ENCODE measurements at regions not wholly inside any gene's neighbourhood (a gene's known extent, or its start where the extent isn't known, plus 50 kb on each side); places are given as distances from the start of the nearest gene placed in this dataset.
"Not testable (repeated sequence)": the region's sequence is repeated elsewhere in the genome, so short reads cannot be mapped to it uniquely, and the experiment has no call there.

DNA sequence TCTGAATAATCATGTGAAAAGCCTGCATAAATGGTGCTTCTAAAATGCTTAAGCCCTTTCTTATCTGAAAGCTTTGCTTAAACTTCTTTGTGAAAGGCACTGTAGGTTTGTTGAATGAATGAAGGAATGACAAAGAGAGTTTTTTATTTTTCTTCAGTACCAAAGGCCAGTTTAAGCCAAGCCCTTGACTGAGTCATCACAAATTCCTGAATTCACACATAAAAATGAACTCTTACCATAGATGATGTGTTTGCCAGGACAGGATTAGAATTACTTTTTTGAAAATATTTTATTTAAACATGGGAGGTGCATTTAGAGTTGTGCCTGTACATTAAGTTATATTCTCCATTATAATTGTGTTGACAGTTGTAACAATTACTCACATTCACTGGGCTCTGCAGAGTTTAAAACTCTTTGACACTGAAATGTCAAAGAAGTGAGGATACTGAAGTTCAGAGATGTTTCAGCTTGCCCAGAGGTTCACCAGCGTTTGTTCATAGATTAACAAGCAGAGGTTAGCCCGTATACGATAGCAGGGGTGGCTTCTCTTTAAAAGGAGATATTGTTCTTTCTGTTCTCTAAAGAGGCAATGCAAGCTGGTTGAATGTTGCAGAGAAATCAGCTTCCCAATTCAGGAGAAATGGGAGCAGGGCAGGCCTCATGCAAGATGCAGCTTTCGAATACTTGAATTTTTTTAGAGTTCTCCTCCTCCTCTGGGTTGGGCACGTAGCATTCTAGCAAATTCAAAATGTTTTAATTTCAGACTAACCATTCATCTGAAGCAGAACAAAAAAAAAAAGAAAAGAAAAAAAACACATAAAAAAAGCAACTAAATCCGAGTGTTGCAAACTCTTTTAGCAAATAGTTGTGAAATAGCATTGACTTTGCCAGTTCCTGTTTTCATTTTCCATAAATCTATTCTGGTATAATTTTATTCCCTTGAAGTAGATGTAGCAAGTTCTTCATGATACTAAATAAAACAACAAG, 358.7 kb upstream of the KLF4 start:
- no peak for DNase-seq

GRCh38 chr9:107842530-107842929, 353.0 kb upstream of the KLF4 start:
- no peak for DNase-seq

- no peak for DNase-seq
Observed at GRCh38 chr9:107841076-107841475, 351.5 kb upstream of the KLF4 start.

GRCh38 chr9:107839371-107839770, 349.8 kb upstream of the KLF4 start:
- no peak for DNase-seq

DNA sequence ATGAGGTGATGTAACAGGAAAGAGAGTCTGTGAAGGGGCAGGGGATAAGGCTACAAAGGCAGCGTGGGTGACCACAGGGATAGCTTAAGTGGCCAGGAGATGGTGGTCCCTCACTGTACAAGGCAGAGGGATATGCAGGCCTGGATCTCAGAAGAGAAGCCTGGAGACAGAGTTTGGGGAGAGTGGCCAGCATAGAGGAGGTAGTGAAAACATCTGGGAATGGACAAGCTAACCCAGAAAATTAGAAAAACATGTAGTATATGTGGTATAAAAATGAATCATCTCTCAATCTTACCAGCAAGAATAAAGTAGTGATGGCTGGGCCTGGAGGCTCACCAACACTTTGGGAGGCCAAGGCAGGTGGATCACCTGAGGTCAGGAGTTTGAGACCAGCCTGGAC, 349.2 kb upstream of the KLF4 start:
- DNase-seq = no peak

- DNase-seq = no peak
Observed at GRCh38 chr9:107836300-107836699, 346.7 kb upstream of the KLF4 start.

GRCh38 chr9:107833295-107833694, 343.7 kb upstream of the KLF4 start:
- DNase-seq = no peak

DNA sequence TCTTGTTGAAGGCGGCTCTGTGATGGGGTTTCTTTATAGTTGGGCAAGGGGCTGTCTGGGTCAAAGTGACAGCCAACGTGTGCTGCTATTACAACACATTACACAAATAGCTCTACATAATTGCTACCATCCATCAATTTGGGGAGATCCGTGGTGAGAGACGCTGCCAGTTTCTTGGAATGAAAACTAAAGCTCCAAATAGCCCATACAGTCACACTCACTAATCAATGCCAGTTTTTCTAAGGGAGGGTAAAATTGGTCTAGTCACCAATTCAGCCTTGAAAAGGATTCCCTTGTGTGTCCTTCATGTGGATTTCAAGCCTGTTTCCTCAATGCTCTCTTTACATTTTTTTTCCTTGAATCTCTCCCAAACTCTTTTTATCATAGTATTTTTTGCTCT, 343.3 kb upstream of the KLF4 start:
- no peak for DNase-seq

DNA sequence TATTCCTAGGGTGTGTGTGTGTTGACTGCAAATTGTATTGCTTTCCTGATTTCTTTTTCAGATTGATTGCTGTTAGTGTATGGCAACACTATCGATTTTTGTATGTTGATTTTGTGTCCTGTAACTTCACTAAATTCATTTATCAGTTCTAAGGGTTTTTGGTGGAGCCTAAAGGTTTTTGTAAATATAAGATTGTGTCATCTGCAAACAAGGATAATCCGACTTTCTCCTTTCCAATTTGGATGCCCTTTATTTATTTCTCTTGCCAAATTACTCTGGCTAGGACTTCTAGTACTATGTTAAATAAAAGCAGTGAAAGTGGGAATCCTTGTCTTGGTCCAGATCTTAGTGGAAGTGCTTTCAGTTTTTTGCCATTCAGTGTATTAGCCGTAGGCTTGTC, 340.9 kb upstream of the KLF4 start:
- no peak for DNase-seq

- DNase-seq = no peak
Observed at GRCh38 chr9:107827884-107828283, 338.3 kb upstream of the KLF4 start.

DNA sequence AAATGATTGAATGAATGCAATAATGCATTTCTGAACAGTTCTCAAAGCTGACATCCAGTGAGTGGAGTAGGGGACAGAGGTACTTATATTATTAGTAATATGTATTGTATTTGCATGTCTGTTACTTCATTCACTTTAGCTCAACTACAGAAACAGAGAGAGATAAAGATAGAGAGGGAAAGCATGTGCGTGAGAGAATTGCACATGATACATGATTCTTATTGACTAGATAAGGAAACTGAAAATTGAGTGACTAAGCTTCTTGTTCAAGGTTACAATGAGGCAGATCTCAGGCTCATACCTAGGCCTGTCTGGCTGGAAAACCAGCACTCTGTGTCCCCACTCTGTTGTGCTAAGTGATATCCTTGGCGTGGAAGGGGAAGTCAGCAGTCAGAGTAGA, 337.7 kb upstream of the KLF4 start:
- no peak for DNase-seq

DNA sequence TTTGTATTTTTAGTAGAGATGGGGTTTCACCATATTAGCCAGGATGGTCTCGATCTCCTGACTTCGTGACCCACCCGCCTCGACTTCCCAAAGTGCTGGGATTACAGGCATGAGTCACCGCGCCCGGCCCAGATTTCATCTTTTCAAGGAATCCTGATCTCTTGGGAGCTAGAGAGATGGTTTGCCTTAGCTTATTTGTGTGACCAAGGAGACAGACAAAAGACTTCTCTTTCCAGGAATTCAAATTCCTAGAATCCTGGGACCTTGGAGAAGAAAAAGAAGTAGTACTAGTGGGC, 337.1 kb upstream of the KLF4 start:
- DNase-seq = not testable (repeated sequence)

DNA sequence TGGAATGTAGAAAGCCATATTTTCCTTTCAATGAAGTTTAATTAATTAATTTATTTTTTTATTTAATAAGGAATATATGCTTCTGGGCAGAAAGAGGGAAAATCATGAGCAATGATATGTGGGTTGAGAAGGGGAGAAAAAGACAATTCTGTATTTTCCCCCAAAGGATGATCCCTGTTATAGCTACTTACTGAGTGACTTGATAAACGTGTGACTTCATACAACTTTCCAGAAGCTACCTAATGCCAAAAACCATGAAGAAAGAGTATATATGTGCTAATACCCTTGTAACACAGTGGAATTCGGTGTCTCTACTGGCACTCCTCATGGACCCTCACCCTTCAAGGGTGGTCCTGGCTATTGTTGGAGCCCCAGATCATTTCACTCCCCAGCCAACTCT, 335.0 kb upstream of the KLF4 start:
- DNase-seq = no peak

GRCh38 chr9:107819772-107820565, 330.4 kb upstream of the KLF4 start:
- DNase-seq = no peak

- DNase-seq = not testable (repeated sequence)
Observed at GRCh38 chr9:107818503-107818829, 328.9 kb upstream of the KLF4 start.

DNA sequence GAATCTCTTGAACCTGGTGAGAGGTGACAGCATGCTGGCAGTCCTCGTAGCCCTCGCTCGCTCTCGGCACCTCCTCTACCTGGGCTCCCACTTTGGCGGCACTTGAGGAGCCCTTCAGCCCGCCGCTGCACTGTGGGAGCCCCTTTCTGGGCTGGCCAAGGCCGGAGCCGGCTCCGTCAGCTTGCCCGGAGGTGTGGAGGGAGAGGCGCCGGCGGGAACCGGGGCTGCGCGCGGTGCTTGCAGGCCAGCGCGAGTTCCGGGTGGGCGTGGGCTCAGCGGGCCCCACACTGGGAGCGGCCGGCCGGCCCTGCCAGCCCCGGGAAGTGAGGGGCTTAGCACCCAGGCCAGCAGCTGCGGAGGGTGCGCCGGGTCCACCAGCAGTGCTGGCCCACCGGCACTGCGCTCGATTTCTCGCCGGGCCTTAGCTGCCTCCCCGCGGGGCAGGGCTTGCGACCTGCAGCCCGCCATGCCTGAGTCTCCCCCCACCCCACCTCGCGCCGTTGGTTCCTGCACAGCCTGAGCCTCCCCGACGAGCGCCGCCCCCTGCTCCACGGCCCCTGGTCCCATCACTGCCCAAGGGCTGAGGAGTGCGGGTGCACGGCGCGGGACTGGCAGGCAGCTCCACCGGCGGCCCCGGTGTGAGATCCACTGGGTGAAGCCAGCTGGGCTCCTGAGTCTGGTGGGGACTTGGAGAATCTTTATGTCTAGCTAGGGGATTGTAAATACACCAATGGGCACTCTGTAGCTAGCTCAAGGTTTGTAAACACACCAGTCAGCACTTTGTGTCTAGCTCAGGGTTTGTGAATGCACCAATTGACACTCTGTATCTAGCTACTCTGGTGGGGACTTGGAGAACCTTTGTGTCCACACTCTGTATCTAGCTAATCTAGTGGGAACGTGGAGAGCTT, 328.3 kb upstream of the KLF4 start:
- DNase-seq = not testable (repeated sequence)

- DNase-seq = no peak
Observed at GRCh38 chr9:107816561-107817021, 327.0 kb upstream of the KLF4 start.

GRCh38 chr9:107815782-107816560, 326.4 kb upstream of the KLF4 start:
- no peak for DNase-seq

- no peak for DNase-seq
Observed at GRCh38 chr9:107813287-107813686, 323.7 kb upstream of the KLF4 start.

DNA sequence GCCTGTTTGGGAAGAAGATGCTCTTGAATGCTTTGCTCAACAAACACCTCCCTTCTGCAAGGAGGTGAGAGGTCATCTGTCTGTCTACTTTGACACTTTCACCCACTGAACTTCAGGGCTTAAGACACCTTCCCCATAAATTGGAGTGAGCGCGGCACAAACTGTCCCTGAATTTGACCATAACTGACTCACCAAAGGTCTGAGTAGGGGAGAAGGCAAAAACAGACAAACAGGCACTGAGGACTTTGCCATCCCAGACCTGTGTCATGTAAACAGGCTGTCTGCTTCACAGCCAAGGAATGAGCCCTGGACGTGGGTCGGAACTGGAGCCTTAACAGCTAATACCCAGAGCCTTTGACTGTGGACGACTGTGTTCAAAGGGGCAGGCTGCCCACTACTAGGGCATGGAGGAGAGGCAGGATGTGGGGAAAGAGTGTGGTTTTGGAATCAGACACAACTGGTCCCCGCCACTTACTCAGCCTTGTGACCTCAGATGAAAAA, 320.9 kb upstream of the KLF4 start:
- no peak for DNase-seq

GRCh38 chr9:107809871-107810460, 320.4 kb upstream of the KLF4 start:
- no peak for DNase-seq

- DNase-seq = no peak
Observed at GRCh38 chr9:107807183-107807582, 317.6 kb upstream of the KLF4 start.

All from CD4-positive, alpha-beta T cell treated with Interleukin-1 beta for 1 hour (primary cell).